Suprapubic skin (tissue), 4 donors: ENCODE measurements at regions not wholly inside any gene's neighbourhood (a gene's known extent, or its start where the extent isn't known, plus 50 kb on each side); places are given as distances from the start of the nearest gene placed in this dataset.

ENCODE experiments used
- EP300 ChIP-seq: sonication (generic); formaldehyde crosslinking; IDR thresholded peaks from one replicate; pipeline ENCODE4 v1.6.1; 2017; ENCODE audit warnings: antibody characterized with exemption
- POLR2A ChIP-seq, 2 donors: fragments of 450-650 bp; IDR thresholded peaks; one replicate each; pipeline ENCODE4 v1.6.1; 2017; ENCODE audit warnings: antibody characterized with exemption in 2 of 2, mild to moderate bottlenecking in 2 of 2, moderate library complexity in 2 of 2
- POLR2AphosphoS5 ChIP-seq, 3 donors: sonication (generic); formaldehyde crosslinking; IDR thresholded peaks; one replicate each; pipeline ENCODE4 v1.6.1; 2017; ENCODE audit warnings: antibody characterized with exemption in 3 of 3
- TF ChIP-seq, protein P1 (sequence below), 2 donors: fragments of 200-600 bp in 1 of 2; fragments of 450-650 bp in 1 of 2; sonication (generic) in 1 of 2; IDR thresholded peaks; one replicate each; pipeline ENCODE4 v1.5.1; 2016 to 2019; ENCODE audit warnings: antibody characterized with exemption in 2 of 2, mild to moderate bottlenecking in 1 of 2, moderate library complexity in 1 of 2

DNA sequence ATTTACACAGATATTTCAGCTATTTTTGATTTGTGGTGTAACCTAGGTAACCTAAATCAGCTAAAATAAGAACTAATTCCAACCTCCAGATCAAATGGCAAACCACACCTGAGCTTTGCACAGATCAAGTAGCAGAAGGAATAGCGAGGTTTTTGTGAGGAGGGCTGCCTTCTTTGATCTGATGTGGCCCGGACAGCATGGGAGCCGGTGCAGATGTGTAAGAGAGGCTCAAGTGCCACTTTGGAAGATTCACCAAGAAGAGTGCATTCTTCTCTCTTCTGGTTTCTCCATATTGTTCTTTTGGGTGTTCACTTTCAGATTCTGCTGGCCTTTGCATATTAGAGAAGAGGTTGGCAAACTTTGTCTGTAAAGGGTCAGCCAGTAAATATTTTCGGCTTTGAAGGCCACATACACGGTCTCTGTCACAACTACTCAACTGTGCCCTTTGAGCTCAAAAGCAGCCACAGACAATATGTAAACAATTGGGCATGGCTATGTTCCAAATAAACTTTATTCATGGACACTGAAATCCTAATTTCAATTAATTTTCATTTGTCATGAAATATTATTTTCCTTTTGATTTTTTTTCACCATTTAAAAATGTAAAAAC lies 78.9 kb upstream of the FAM9C start:
- TF ChIP-seq, protein P1, sequence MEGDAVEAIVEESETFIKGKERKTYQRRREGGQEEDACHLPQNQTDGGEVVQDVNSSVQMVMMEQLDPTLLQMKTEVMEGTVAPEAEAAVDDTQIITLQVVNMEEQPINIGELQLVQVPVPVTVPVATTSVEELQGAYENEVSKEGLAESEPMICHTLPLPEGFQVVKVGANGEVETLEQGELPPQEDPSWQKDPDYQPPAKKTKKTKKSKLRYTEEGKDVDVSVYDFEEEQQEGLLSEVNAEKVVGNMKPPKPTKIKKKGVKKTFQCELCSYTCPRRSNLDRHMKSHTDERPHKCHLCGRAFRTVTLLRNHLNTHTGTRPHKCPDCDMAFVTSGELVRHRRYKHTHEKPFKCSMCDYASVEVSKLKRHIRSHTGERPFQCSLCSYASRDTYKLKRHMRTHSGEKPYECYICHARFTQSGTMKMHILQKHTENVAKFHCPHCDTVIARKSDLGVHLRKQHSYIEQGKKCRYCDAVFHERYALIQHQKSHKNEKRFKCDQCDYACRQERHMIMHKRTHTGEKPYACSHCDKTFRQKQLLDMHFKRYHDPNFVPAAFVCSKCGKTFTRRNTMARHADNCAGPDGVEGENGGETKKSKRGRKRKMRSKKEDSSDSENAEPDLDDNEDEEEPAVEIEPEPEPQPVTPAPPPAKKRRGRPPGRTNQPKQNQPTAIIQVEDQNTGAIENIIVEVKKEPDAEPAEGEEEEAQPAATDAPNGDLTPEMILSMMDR (IDR thresholded peaks at IDR 0.05): no peak
- TF ChIP-seq POLR2A (IDR thresholded peaks at IDR 0.05) (no peak), POLR2AphosphoS5 (IDR thresholded peaks at IDR 0.05) (no peak), EP300 (no peak)
